GM11168 (cell line): ENCODE measurements at regions not wholly inside any gene's neighbourhood (a gene's known extent, or its start where the extent isn't known, plus 50 kb on each side); places are given as distances from the start of the nearest gene placed in this dataset.
"Not testable (repeated sequence)": the region's sequence is repeated elsewhere in the genome, so short reads cannot be mapped to it uniquely, and the experiment has no call there.

ENCODE experiments used
- in situ Hi-C: fragments of 300-500 bp; cut with MboI; formaldehyde crosslinking; loops from one replicate; pipeline ENCODE4 v1.12.0; 2022; ENCODE audit warnings: low sequenced_read_pairs; ENCODE audit not compliant: unreplicated experiment

GRCh38 chr7:52410032-52410431 lies 625.4 kb upstream of the POM121L12 start:
- in situ Hi-C loops = no loop called here

- in situ Hi-C loops = no loop called here
Measured at GRCh38 chr7:52406808-52407207, 628.6 kb upstream of the POM121L12 start.

- in situ Hi-C loops = no loop called here
Measured at GRCh38 chr7:52382731-52383130, 652.7 kb upstream of the POM121L12 start.

GRCh38 chr7:52369922-52370321 lies 665.5 kb upstream of the POM121L12 start:
- in situ Hi-C loops = no loop called here

- in situ Hi-C loops = no loop called here
Measured at GRCh38 chr7:52365349-52365748, 670.1 kb upstream of the POM121L12 start.

- in situ Hi-C loops = no loop called here
Measured at GRCh38 chr7:52362521-52362920, 672.9 kb upstream of the POM121L12 start.

- in situ Hi-C loops = no loop called here
Measured at GRCh38 chr7:52360541-52360940, 674.9 kb upstream of the POM121L12 start.

- in situ Hi-C loops = no loop called here
Measured at GRCh38 chr7:52355053-52355452, 680.4 kb upstream of the POM121L12 start.

GRCh38 chr7:52352013-52352981 lies 683.1 kb upstream of the POM121L12 start:
- in situ Hi-C loops = no loop called here

- in situ Hi-C loops = no loop called here
Measured at GRCh38 chr7:52344015-52344414, 691.4 kb upstream of the POM121L12 start.

GRCh38 chr7:52340067-52340466 lies 695.4 kb upstream of the POM121L12 start:
- in situ Hi-C loops = no loop called here

- in situ Hi-C loops = not testable (repeated sequence)
Measured at GRCh38 chr7:52328328-52328727, 707.1 kb upstream of the POM121L12 start.

- in situ Hi-C loops = no loop called here
Measured at GRCh38 chr7:52325237-52325636, 710.2 kb upstream of the POM121L12 start.

- in situ Hi-C loops = no loop called here
Measured at GRCh38 chr7:52323202-52323746, 712.2 kb upstream of the POM121L12 start.

GRCh38 chr7:52320610-52321009 lies 714.8 kb upstream of the POM121L12 start:
- in situ Hi-C loops = no loop called here

GRCh38 chr7:52317921-52318320 lies 717.5 kb upstream of the POM121L12 start:
- in situ Hi-C loops = no loop called here

- in situ Hi-C loops = no loop called here
Measured at GRCh38 chr7:52311886-52312285, 723.5 kb upstream of the POM121L12 start.

GRCh38 chr7:52309631-52310030 lies 725.8 kb upstream of the POM121L12 start:
- in situ Hi-C loops = no loop called here

GRCh38 chr7:52302765-52303520 lies 732.5 kb upstream of the POM121L12 start:
- in situ Hi-C loops = no loop called here

- in situ Hi-C loops = no loop called here
Measured at GRCh38 chr7:52297128-52297527, 738.3 kb upstream of the POM121L12 start.

- in situ Hi-C loops = no loop called here
Measured at GRCh38 chr7:52294942-52295341, 740.5 kb upstream of the POM121L12 start.
